KMS-11 (cell line): ENCODE measurements at regions not wholly inside any gene's neighbourhood (a gene's known extent, or its start where the extent isn't known, plus 50 kb on each side); places are given as distances from the start of the nearest gene placed in this dataset.

Experiments
- H2AFZ ChIP-seq: fragments of 200-600 bp; sonication (generic); 2 replicates; pipeline ENCODE4 v1.6.1; 2016; ENCODE audit warnings: antibody characterized with exemption, mixed run types, low read depth
- H3K27ac ChIP-seq: fragments of 200-600 bp; sonication (generic); 2 replicates; pipeline ENCODE4 v1.6.1; 2016; ENCODE audit warnings: mild to moderate bottlenecking, mixed run types
- H3K27me3 ChIP-seq: fragments of 200-600 bp; sonication (generic); 2 replicates; pipeline ENCODE4 v1.6.1; 2017; ENCODE audit warnings: mild to moderate bottlenecking, low read depth, mixed run types, moderate library complexity; ENCODE audit not compliant: insufficient read depth
- H3K36me3 ChIP-seq: fragments of 200-600 bp; sonication (generic); 2 replicates; pipeline ENCODE4 v1.6.1; 2017; ENCODE audit warnings: mild to moderate bottlenecking, mixed run types; ENCODE audit not compliant: insufficient read depth
- H3K4me1 ChIP-seq: fragments of 200-600 bp; sonication (generic); 2 replicates; pipeline ENCODE4 v1.6.1; 2016; ENCODE audit warnings: mild to moderate bottlenecking, low read depth, mixed run types; ENCODE audit not compliant: poor library complexity, severe bottlenecking
- H3K4me2 ChIP-seq: fragments of 200-600 bp; sonication (generic); 2 replicates; pipeline ENCODE4 v1.7.0; 2016; ENCODE audit warnings: mild to moderate bottlenecking, mixed run types
- H3K4me3 ChIP-seq: fragments of 200-600 bp; sonication (generic); IDR thresholded peaks from 2 replicates; pipeline ENCODE4 v1.6.1; 2017; ENCODE audit warnings: low read depth, low read length, mixed read lengths; ENCODE audit not compliant: insufficient read depth
- H3K79me2 ChIP-seq: fragments of 200-600 bp; sonication (generic); 2 replicates; pipeline ENCODE4 v1.6.1; 2016; ENCODE audit warnings: low read depth, mixed run types; ENCODE audit not compliant: insufficient read depth
- H3K9ac ChIP-seq: fragments of 200-600 bp; sonication (generic); 2 replicates; pipeline ENCODE4 v1.6.1; 2016; ENCODE audit warnings: mild to moderate bottlenecking, mixed run types
- H4K20me1 ChIP-seq: fragments of 200-600 bp; sonication (generic); 2 replicates; pipeline ENCODE4 v1.6.1; 2016; ENCODE audit warnings: mild to moderate bottlenecking, mixed run types; ENCODE audit not compliant: insufficient read depth
- CTCF ChIP-seq: fragments of 200-600 bp; sonication (generic); conservative IDR thresholded peaks from 2 replicates; pipeline ENCODE4 v1.6.1; 2017; ENCODE audit warnings: low read depth, mild to moderate bottlenecking, antibody characterized with exemption, low read length, moderate library complexity, mixed read lengths

- no peak overlapping the region for H3K4me2 ChIP-seq
- H3K27ac ChIP-seq = no peak overlapping the region
- no peak for TF ChIP-seq CTCF
- no peak overlapping the region for H2AFZ ChIP-seq
- H3K4me3 ChIP-seq = no peak overlapping the region
- H3K36me3 ChIP-seq = no peaks in the 10 kb centered on the region
- no peaks in the 10 kb centered on the region for H3K4me1 ChIP-seq
- H3K79me2 ChIP-seq = no peaks in the 10 kb centered on the region
- H3K27me3 ChIP-seq = no peaks in the 10 kb centered on the region
- H3K9ac ChIP-seq = no peak overlapping the region
- H4K20me1 ChIP-seq = no peaks in the 10 kb centered on the region
Observed at GRCh38 chr13:53217194-53217593, 188.6 kb downstream of the OLFM4 start.

GRCh38 chr13:53220038-53220437, 191.4 kb downstream of the OLFM4 start:
- TF ChIP-seq CTCF = no peak
- Histone ChIP-seq H3K9ac (no peak overlapping the region), H2AFZ (no peak overlapping the region), H3K4me2 (no peak overlapping the region), H3K36me3 (no peaks in the 10 kb centered on the region), H4K20me1 (no peaks in the 10 kb centered on the region), H3K27ac (no peak overlapping the region), H3K4me3 (no peak overlapping the region), H3K4me1 (no peaks in the 10 kb centered on the region), H3K79me2 (no peaks in the 10 kb centered on the region), H3K27me3 (no peaks in the 10 kb centered on the region)

GRCh38 chr13:53237696-53238095, 209.1 kb downstream of the OLFM4 start:
- Histone ChIP-seq H3K36me3 (no peaks in the 10 kb centered on the region), H3K27ac (no peak overlapping the region), H3K4me1 (no peaks in the 10 kb centered on the region), H4K20me1 (no peaks in the 10 kb centered on the region), H3K79me2 (no peaks in the 10 kb centered on the region), H3K27me3 (no peaks in the 10 kb centered on the region), H3K4me3 (no peak overlapping the region), H3K9ac (no peak overlapping the region), H3K4me2 (no peak overlapping the region), H2AFZ (no peak overlapping the region)
- TF ChIP-seq CTCF = no peak

GRCh38 chr13:53238261-53238660, 209.6 kb downstream of the OLFM4 start:
- H2AFZ ChIP-seq = no peak overlapping the region
- no peaks in the 10 kb centered on the region for H4K20me1 ChIP-seq
- no peaks in the 10 kb centered on the region for H3K4me1 ChIP-seq
- H3K27me3 ChIP-seq = no peaks in the 10 kb centered on the region
- H3K36me3 ChIP-seq = no peaks in the 10 kb centered on the region
- no peak overlapping the region for H3K27ac ChIP-seq
- no peak overlapping the region for H3K9ac ChIP-seq
- no peak overlapping the region for H3K4me2 ChIP-seq
- H3K4me3 ChIP-seq = no peak overlapping the region
- H3K79me2 ChIP-seq = no peaks in the 10 kb centered on the region
- TF ChIP-seq CTCF = no peak
